H1 (cell line): ENCODE measurements at regions not wholly inside any gene's neighbourhood (a gene's known extent, or its start where the extent isn't known, plus 50 kb on each side); places are given as distances from the start of the nearest gene placed in this dataset.

Experiments
- CTCF ChIA-PET: fragments of 300-600 bp; sonication (Branson Sonifier 250); formaldehyde crosslinking; loops from one replicate; lab custom pipeline; 2021; ENCODE audit not compliant: partially characterized antibody; lab: Charles Lee
- POLR2A ChIA-PET: fragments of 300-600 bp; sonication (Branson Sonifier 250); formaldehyde crosslinking; loops from one replicate; lab custom pipeline; 2021; ENCODE audit warnings: inconsistent platforms; ENCODE audit not compliant: partially characterized antibody; lab: Charles Lee
- DNase-seq, 2 experiments: peaks; one replicate each; pipeline versions ENCODE4 v3.0.0 to v3.0.0-alpha.2; 2010 to 2022; ENCODE audit warnings: low spot score in 2 of 2, low read depth in 1 of 2, mixed read lengths in 1 of 2
- FAIRE-seq: peaks from 2 replicates; lab custom pipeline; 2011; peaks lifted over from hg19 to GRCh38; lab: Jason Lieb, UNC
- H2AFZ ChIP-seq: 2 replicates; pipeline ENCODE4 v1.8.1; 2012; ENCODE audit warnings: low read length, inconsistent platforms
- H2AK5ac ChIP-seq: 2 replicates; pipeline ENCODE4 v1.6.1; 2013; ENCODE audit warnings: low read depth, low read length
- H2BK120ac ChIP-seq: replicated peaks from 2 replicates; pipeline ENCODE3; 2013; ENCODE audit warnings: low read depth, low read length, inconsistent platforms
- H2BK12ac ChIP-seq: 2 replicates; pipeline ENCODE4 v1.6.1; 2013; ENCODE audit warnings: low read depth, low read length
- H2BK15ac ChIP-seq: 2 replicates; pipeline ENCODE4 v1.6.1; 2013; ENCODE audit warnings: low read length
- H2BK20ac ChIP-seq: 2 replicates; pipeline ENCODE4 v1.6.1; 2013; ENCODE audit warnings: low read length
- H2BK5ac ChIP-seq: 2 replicates; pipeline ENCODE4 v1.6.1; 2013; ENCODE audit warnings: low read depth, low read length
- H3K14ac ChIP-seq: 2 replicates; pipeline ENCODE4 v1.6.1; 2013; ENCODE audit warnings: inconsistent platforms; ENCODE audit not compliant: insufficient read length
- H3K18ac ChIP-seq: 2 replicates; pipeline ENCODE4 v1.6.1; 2013; ENCODE audit warnings: low read length; ENCODE audit errors: extremely low read depth
- H3K23ac ChIP-seq: 2 replicates; pipeline ENCODE4 v1.6.1; 2013; ENCODE audit warnings: inconsistent platforms; ENCODE audit not compliant: insufficient read length
- H3K23me2 ChIP-seq: 2 replicates; pipeline ENCODE4 v1.6.1; 2013; ENCODE audit warnings: low read depth, low read length
- H3K27ac ChIP-seq: 2 replicates; pipeline ENCODE4 v1.6.1; 2011; ENCODE audit warnings: low read depth, low read length, inconsistent platforms
- H3K27me3 ChIP-seq, 4 experiments: replicated peaks in 1 of 4; 1 replicate in 1 of 4; 2 replicates in 3 of 4; pipeline versions ENCODE4 v1.6.1 to v1.8.1; 2011 to 2013; ENCODE audit warnings: low read length in 3 of 4, mild to moderate bottlenecking in 3 of 4, inconsistent platforms in 2 of 4, mixed read lengths in 2 of 4, moderate library complexity in 1 of 4; ENCODE audit not compliant: control insufficient read depth in 3 of 4, insufficient read depth in 3 of 4; ENCODE audit errors: extremely low read depth in 1 of 4
- H3K36me3 ChIP-seq, 4 experiments: 2 replicates each; pipeline versions ENCODE4 v1.6.1 to v1.8.1; 2011 to 2013; ENCODE audit warnings: mild to moderate bottlenecking in 4 of 4, low read length in 3 of 4, moderate library complexity in 2 of 4, control low read depth in 1 of 4, inconsistent platforms in 1 of 4; ENCODE audit not compliant: insufficient read depth in 4 of 4, control insufficient read depth in 2 of 4
- H3K4ac ChIP-seq: replicated peaks from 2 replicates; pipeline ENCODE3; 2013; ENCODE audit warnings: low read length, low read depth, mixed read lengths, inconsistent platforms; ENCODE audit not compliant: insufficient read length
- H3K4me1 ChIP-seq, 4 experiments: replicated peaks in 1 of 4; 1 replicate in 1 of 4; 2 replicates in 3 of 4; pipeline versions ENCODE4 v1.6.1 to v1.8.1; 2011 to 2013; ENCODE audit warnings: low read length in 3 of 4, inconsistent platforms in 2 of 4, mixed read lengths in 1 of 4; ENCODE audit not compliant: insufficient read depth in 4 of 4, control insufficient read depth in 3 of 4
- H3K4me2 ChIP-seq, 2 experiments: 2 replicates each; pipeline versions ENCODE4 v1.6.1 to v1.8.1; 2011 to 2013; ENCODE audit warnings: low read depth in 2 of 2, low read length in 2 of 2, control low read depth in 1 of 2, inconsistent platforms in 1 of 2, mild to moderate bottlenecking in 1 of 2; ENCODE audit not compliant: insufficient read depth in 1 of 2
- H3K4me3 ChIP-seq, 4 experiments: fragments of 200-600, 300-600 bp in 1 of 4; sonication (generic), shearing (Covaris generic), sonication (Bioruptor Twin) in 1 of 4; 2 replicates each; pipeline versions ENCODE4 v1.5.1 to v1.8.1; 2011 to 2016; ENCODE audit warnings: low read length in 4 of 4, low read depth in 3 of 4, control low read depth in 2 of 4, inconsistent platforms in 2 of 4, mild to moderate bottlenecking in 2 of 4, mixed read lengths in 1 of 4, moderate library complexity in 1 of 4; ENCODE audit not compliant: insufficient read depth in 2 of 4; ENCODE audit errors: extremely low read depth in 1 of 4
- H3K56ac ChIP-seq: replicated peaks from 2 replicates; pipeline ENCODE3; 2013; ENCODE audit warnings: low read depth, mild to moderate bottlenecking, mixed read lengths, low read length, inconsistent platforms; ENCODE audit not compliant: insufficient read length
- H3K79me1 ChIP-seq: 2 replicates; pipeline ENCODE4 v1.6.1; 2013; ENCODE audit warnings: low read depth, low read length, control low read depth
- H3K79me2 ChIP-seq, 2 experiments: 2 replicates each; pipeline versions ENCODE4 v1.6.1 to v1.8.1; 2012 to 2013; ENCODE audit warnings: low read length in 2 of 2, mild to moderate bottlenecking in 2 of 2, inconsistent platforms in 1 of 2; ENCODE audit not compliant: insufficient read depth in 2 of 2, control insufficient read depth in 1 of 2
- H3K9ac ChIP-seq, 4 experiments: replicated peaks in 1 of 4; 1 replicate in 1 of 4; 2 replicates in 3 of 4; pipeline versions ENCODE4 v1.6.1 to v1.8.1; 2011 to 2013; ENCODE audit warnings: low read depth in 3 of 4, low read length in 3 of 4, control low read depth in 2 of 4, mild to moderate bottlenecking in 2 of 4, moderate library complexity in 2 of 4, inconsistent platforms in 1 of 4; ENCODE audit errors: extremely low read depth in 1 of 4
- H3K9me3 ChIP-seq, 2 experiments: 2 replicates each; pipeline versions ENCODE4 v1.6.1 to v1.8.1; 2012 to 2013; ENCODE audit warnings: mild to moderate bottlenecking in 2 of 2, moderate library complexity in 2 of 2, control low read depth in 1 of 2, inconsistent platforms in 1 of 2, low read depth in 1 of 2, low read length in 1 of 2, mixed read lengths in 1 of 2; ENCODE audit not compliant: insufficient read depth in 2 of 2
- H4K20me1 ChIP-seq, 2 experiments: replicated peaks in 1 of 2; 2 replicates each; pipeline versions ENCODE3 to v1.8.1; 2011 to 2013; ENCODE audit warnings: inconsistent platforms in 2 of 2, low read length in 2 of 2, mild to moderate bottlenecking in 1 of 2; ENCODE audit not compliant: insufficient read depth in 2 of 2, control insufficient read depth in 1 of 2
- H4K5ac ChIP-seq: 2 replicates; pipeline ENCODE4 v1.6.1; 2013; ENCODE audit warnings: low read length, low read depth, mixed read lengths, inconsistent platforms; ENCODE audit not compliant: insufficient read length
- H4K8ac ChIP-seq: 2 replicates; pipeline ENCODE4 v1.8.0; 2013; ENCODE audit warnings: mild to moderate bottlenecking, moderate library complexity, low read length, inconsistent platforms; ENCODE audit not compliant: insufficient read depth; ENCODE audit errors: extremely low read depth
- H4K91ac ChIP-seq: replicated peaks from 2 replicates; pipeline ENCODE3; 2013; ENCODE audit warnings: low read length, mixed read lengths, inconsistent platforms; ENCODE audit not compliant: insufficient read length
- CEBPB ChIP-seq: IDR thresholded peaks from 2 replicates; pipeline ENCODE4 v1.6.1; 2012; ENCODE audit warnings: low read depth, low read length
- EZH2 ChIP-seq: fragments of 200-600 bp; sonication (generic); IDR thresholded peaks from 2 replicates; pipeline ENCODE4 v1.7.1; 2012; ENCODE audit warnings: low read depth, mild to moderate bottlenecking, moderate library complexity, low read length, inconsistent platforms; ENCODE audit not compliant: severe bottlenecking
- FOSL1 ChIP-seq: IDR thresholded peaks from 2 replicates; pipeline ENCODE4 v1.6.1; 2011; ENCODE audit warnings: mild to moderate bottlenecking, low read depth, low read length, moderate library complexity; ENCODE audit not compliant: insufficient read depth
- GABPA ChIP-seq: IDR thresholded peaks from 2 replicates; pipeline ENCODE4 v1.6.1; 2011; ENCODE audit warnings: mild to moderate bottlenecking, low read length, moderate library complexity, borderline replicate concordance; ENCODE audit not compliant: insufficient read depth
- HDAC2 ChIP-seq, 2 experiments: fragments of 300-600 bp in 1 of 2; sonication (generic) in 1 of 2; IDR thresholded peaks; 2 replicates each; pipeline ENCODE4 v1.6.1; 2011 to 2012; ENCODE audit warnings: low read depth in 2 of 2, low read length in 2 of 2, mild to moderate bottlenecking in 2 of 2, moderate library complexity in 2 of 2, borderline replicate concordance in 1 of 2, inconsistent platforms in 1 of 2
- NANOG ChIP-seq: IDR thresholded peaks from 2 replicates; pipeline ENCODE4 v1.6.1; 2011; ENCODE audit warnings: low read length, low read depth, mild to moderate bottlenecking, inconsistent platforms; ENCODE audit not compliant: insufficient read depth, poor library complexity, severe bottlenecking
- PHF8 ChIP-seq: fragments of 200-600 bp; sonication (generic); conservative IDR thresholded peaks from 2 replicates; pipeline ENCODE4 v1.7.1; 2012; ENCODE audit warnings: low read depth, mild to moderate bottlenecking, inconsistent platforms, low read length, moderate library complexity
- SAP30 ChIP-seq: fragments of 300-600 bp; sonication (generic); IDR thresholded peaks from 2 replicates; pipeline ENCODE4 v1.7.1; 2012; ENCODE audit warnings: low read length, moderate library complexity, mild to moderate bottlenecking, inconsistent platforms; ENCODE audit not compliant: insufficient read depth, insufficient replicate concordance
- SIN3A ChIP-seq, 2 experiments: IDR thresholded peaks in 1 of 2; conservative IDR thresholded peaks in 1 of 2; 2 replicates each; pipeline ENCODE4 v1.6.1; 2011 to 2012; ENCODE audit warnings: low read length in 2 of 2, improper control_type of control experiment in 1 of 2, low read depth in 1 of 2, mild to moderate bottlenecking in 1 of 2
- SP2 ChIP-seq: IDR thresholded peaks from 2 replicates; pipeline ENCODE4 v1.6.1; 2012; ENCODE audit warnings: mild to moderate bottlenecking, low read length, inconsistent platforms
- TEAD4 ChIP-seq: IDR thresholded peaks from 2 replicates; pipeline ENCODE4 v1.6.1; 2012; ENCODE audit warnings: low read depth, low read length, inconsistent platforms, mixed read lengths
- WGBS, 2 experiments: shearing (Covaris generic) in 1 of 2; methylation state at CpG; one replicate each; pipeline versions ENCODE4 v1.1.6 to v1.1.7; 2013 to 2015; ENCODE audit warnings: low lambda C conversion rate in 2 of 2, mixed read lengths in 2 of 2, inconsistent platforms in 1 of 2, low coverage in 1 of 2, missing lambda C conversion rate in 1 of 2; ENCODE audit not compliant: insufficient replicate concordance in 2 of 2, insufficient coverage in 1 of 2, insufficient read length in 1 of 2; ENCODE audit errors: extremely low coverage in 1 of 2, missing lambda C conversion rate in 1 of 2; 5-methylcytosine and 5-hydroxymethylcytosine counted together
- TF ChIP-seq, protein P1 (sequence below): IDR thresholded peaks from 2 replicates; pipeline ENCODE4 v1.6.1; 2011; ENCODE audit warnings: low read length, improper control_type of control experiment

DNA sequence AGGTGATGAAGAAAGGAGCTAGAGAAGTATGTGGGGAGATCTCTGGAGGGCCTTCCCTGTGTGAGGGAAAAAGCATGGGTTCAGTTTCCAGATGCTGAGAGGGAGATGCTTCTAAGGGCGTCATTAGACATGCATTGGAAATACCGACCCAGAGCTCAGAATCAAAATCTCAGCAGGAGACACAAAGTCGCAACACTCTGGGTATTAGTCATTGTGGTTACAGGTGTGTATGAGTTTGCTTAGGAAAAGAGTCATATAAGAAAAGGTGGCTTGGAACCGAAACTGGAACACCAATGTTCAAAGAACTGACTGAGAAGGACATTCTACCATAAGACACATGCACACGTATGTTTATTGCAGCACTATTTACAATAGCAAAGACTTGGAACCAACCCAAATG, 477.1 kb downstream of the FBXO15 start:
- H3K27me3 ChIP-seq, result no peaks in the 10 kb centered on the region
- H3K9ac ChIP-seq, result no peak overlapping the region
- FAIRE-seq (no peak), DNase-seq (no peak)
- no peak overlapping the region for H3K18ac ChIP-seq
- no peak overlapping the region for H2BK120ac ChIP-seq
- no peaks in the 10 kb centered on the region for H3K9me3 ChIP-seq
- H3K36me3 ChIP-seq, result no peaks in the 10 kb centered on the region
- H3K79me1 ChIP-seq, result no peaks in the 10 kb centered on the region
- WGBS, 2 experiments, result 95% methylated on average over 5 of the region's 5 CpGs; no CpG with 5 or more reads in 1 of the 2 experiments
- no peak overlapping the region for H3K4ac ChIP-seq
- no peak overlapping the region for H2AK5ac ChIP-seq
- H3K4me2 ChIP-seq, result no peak overlapping the region
- no peak overlapping the region for H3K4me3 ChIP-seq
- H4K5ac ChIP-seq, result no peak overlapping the region
- H2BK15ac ChIP-seq, result no peak overlapping the region
- no peak overlapping the region for H4K91ac ChIP-seq
- POLR2A ChIA-PET, result no interaction called here
- peaks cover 5% of the 10 kb centered on the region; the same call in 1 of the 2 replicates for H3K23me2 ChIP-seq
- no peaks in the 10 kb centered on the region for H4K20me1 ChIP-seq
- H3K14ac ChIP-seq, result no peak overlapping the region
- H3K27ac ChIP-seq, result no peak overlapping the region
- no peak overlapping the region for H2BK12ac ChIP-seq
- H2BK5ac ChIP-seq, result no peak overlapping the region
- H2BK20ac ChIP-seq, result no peak overlapping the region
- H3K56ac ChIP-seq, result no peak overlapping the region
- H3K23ac ChIP-seq, result no peak overlapping the region
- TF ChIP-seq CEBPB, result no peak
- TF ChIP-seq SIN3A (conservative IDR thresholded peaks at IDR 0.05 in 1 of 2, IDR thresholded peaks at IDR 0.05 in 1 of 2; ENCODE audit: low read depth in 1 of 2, low read length in 2 of 2), result no peak
- no peak for TF ChIP-seq PHF8
- TF ChIP-seq HDAC2 (IDR thresholded peaks at IDR 0.05; ENCODE audit: borderline replicate concordance in 1 of 2, low read depth in 2 of 2, low read length in 2 of 2), result no peak
- TF ChIP-seq EZH2, result no peak
- TF ChIP-seq SAP30, result no peak
- no peak for TF ChIP-seq NANOG
- no peak for TF ChIP-seq TEAD4
- TF ChIP-seq GABPA, result no peak
- TF ChIP-seq, protein P1, sequence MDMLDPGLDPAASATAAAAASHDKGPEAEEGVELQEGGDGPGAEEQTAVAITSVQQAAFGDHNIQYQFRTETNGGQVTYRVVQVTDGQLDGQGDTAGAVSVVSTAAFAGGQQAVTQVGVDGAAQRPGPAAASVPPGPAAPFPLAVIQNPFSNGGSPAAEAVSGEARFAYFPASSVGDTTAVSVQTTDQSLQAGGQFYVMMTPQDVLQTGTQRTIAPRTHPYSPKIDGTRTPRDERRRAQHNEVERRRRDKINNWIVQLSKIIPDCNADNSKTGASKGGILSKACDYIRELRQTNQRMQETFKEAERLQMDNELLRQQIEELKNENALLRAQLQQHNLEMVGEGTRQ, result no peak
- no peak for TF ChIP-seq SP2
- TF ChIP-seq FOSL1, result no peak
- H2AFZ ChIP-seq, result no peak overlapping the region
- H3K79me2 ChIP-seq, result no peaks in the 10 kb centered on the region
- H4K8ac ChIP-seq, result no peak overlapping the region
- no peaks in the 10 kb centered on the region for H3K4me1 ChIP-seq
- CTCF ChIA-PET, result no interaction called here
